ENCODE measurements at regions not wholly inside any gene's neighbourhood (a gene's known extent, or its start where the extent isn't known, plus 50 kb on each side); places are given as distances from the start of the nearest gene placed in this dataset.

DNA sequence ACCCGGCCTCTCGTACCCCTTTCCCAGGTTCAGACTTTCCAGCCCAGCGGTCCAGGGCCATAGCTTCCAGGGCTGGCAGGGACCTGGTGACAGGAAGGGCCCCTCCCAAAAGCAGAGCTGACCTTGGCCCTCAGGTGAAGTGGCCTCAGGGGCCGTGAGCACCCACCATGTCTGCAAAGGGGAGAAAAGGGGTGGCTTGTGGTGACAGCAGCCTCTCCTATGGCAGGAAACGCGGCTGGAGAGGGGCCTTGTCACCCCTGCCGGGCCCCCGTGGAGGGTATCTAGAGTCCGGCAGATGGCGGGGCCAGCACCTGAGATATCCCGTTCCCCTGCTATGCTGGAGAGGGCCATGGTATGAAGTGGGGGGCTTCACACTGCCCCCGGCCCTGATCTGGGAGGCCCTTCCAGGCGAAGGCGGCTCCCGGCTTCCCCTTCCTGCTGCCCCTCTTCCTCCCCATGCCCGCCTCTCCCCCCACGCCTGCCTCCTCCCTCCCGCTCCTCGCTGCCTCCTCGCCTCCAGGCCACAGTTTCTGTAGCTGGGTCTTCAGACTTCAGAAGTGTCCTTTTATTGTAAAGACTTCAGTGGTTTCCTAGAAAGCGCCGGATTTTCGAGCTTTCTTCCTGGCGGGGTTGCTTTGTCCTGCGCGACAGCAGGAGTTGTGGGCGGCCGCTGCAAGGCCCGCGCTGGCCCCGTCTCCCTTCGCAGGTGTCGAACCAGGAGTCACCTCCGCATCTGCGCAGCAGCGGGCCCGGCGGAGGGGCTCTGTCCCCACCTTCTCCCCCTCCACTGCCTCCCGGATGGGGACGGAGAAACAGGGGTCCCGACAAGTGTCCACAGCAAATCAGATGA lies 240.5 kb upstream of the MYT1L start:
- no peak for DNase-seq (ENCODE audit: low read depth)

DNA sequence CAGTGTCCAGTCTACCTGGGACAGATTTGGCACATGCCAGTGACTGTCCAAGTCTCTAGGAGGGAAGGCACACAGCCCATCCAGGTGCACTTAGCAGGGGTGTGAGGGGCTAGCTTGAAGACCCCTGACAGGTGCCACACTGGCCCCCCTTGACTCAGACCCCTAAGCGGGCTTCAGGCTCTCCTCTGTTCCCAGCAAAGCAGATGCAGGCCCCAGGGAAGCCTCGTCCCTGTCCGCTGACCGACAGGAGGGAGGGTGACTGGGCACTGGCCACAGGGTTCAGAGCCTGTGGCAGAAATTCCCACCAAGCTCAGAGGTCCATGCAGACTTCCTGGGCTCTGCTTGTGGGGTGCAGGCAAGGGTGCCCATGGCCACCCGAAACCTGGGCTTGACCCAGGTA lies 239.8 kb upstream of the MYT1L start:
- DNase-seq (ENCODE audit: low read depth): no peak

DNA sequence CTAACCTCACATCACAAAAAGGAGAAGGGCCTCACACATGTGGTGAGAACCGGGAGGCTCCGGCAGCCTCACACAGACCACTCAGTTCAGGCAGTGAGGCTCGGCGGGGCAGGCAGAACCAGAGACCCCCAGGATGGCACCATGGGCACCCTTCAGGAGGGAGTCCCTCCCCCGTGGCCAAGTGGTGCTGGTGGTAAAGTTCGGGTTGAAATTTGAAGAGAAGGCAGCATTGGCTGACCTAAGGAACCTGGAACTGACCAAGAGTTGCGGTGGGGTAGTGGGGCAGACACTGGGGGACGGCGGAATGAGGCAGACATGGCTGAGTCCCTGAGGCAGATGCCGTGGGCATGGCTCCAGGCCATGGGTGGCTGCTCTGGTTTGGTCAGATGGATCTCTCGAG lies 239.3 kb upstream of the MYT1L start:
- no peak for DNase-seq (ENCODE audit: low read depth)

DNA sequence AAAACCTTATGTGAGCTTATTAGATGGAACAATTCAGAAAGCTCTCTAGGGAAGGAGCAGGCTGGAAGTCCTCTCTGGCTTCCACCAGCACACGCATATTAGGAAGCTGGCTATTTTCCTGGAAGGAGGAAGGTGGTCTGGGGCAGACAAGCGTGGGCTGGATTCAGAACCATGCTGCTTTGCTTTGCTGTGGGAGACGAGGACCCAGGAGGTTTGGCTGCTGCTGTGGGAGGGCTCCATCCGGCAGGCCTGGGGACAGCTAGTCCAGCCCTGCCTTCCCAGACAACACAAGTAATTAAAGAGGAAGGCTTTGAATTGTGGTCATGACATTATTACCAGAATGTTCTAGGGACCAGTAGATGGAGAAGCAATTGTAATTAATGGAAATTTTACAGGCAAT lies 238.8 kb upstream of the MYT1L start:
- DNase-seq (ENCODE audit: low read depth): no peak

DNA sequence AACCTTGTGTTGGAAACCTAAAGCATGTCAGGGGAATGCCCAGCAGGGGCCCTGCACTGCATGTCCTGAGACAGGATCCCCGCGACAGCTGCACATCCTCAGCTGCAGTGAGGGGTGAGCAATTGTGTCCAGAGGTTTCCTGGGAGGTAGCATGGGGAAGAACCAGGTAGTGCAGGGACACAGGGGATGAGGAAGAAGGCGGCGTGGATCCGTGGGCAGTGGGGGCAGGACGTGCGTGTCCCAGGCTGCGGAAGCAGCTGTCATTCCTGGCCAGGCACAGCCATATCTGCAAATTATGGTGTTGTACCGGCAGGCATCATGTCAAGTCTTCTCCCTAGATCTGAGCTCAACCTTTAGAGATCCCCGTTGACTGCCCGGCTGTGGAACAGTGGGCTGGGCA lies 238.2 kb upstream of the MYT1L start:
- no peak for DNase-seq (ENCODE audit: low read depth)

DNA sequence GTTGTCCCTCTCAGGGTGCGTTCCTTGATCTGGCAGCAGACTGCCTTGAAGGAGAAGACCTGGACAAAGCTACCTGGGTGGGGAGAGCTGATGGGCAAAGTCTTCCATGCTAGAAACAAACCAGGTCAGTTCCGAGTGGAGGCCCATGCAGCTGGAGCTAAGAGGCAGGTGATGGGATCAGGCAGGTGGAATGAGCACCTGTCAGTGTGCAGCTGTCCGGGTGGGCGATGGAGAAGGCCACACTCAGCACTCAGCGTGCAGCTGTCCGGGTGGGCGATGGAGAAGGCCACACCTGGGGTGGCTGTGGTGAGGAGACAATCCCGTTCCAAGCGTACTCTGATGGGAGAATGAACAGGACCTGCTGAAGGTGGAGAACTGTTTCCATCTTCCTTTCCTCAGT lies 237.3 kb upstream of the MYT1L start:
- no peak for DNase-seq (ENCODE audit: low read depth)

DNA sequence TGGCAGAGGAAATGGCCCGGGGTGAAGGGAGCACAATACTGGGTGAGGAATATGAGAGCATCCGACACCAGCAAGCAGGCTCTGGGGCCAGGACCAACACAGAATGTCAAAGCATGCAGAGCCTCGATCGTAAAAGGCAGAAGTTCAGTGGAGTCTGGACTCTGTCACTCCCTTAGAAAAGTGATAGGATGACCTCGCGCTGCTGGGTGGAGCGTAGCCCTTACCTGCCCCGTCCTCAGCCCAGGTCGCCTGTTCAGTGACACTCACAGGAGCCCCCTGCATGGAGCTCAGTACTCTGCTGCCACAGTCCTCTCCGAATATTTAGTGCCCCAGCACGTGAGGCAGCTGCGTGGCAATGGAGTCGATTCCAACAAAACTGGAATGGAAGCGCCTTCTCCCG lies 236.7 kb upstream of the MYT1L start:
- DNase-seq (ENCODE audit: low read depth): no peak

DNA sequence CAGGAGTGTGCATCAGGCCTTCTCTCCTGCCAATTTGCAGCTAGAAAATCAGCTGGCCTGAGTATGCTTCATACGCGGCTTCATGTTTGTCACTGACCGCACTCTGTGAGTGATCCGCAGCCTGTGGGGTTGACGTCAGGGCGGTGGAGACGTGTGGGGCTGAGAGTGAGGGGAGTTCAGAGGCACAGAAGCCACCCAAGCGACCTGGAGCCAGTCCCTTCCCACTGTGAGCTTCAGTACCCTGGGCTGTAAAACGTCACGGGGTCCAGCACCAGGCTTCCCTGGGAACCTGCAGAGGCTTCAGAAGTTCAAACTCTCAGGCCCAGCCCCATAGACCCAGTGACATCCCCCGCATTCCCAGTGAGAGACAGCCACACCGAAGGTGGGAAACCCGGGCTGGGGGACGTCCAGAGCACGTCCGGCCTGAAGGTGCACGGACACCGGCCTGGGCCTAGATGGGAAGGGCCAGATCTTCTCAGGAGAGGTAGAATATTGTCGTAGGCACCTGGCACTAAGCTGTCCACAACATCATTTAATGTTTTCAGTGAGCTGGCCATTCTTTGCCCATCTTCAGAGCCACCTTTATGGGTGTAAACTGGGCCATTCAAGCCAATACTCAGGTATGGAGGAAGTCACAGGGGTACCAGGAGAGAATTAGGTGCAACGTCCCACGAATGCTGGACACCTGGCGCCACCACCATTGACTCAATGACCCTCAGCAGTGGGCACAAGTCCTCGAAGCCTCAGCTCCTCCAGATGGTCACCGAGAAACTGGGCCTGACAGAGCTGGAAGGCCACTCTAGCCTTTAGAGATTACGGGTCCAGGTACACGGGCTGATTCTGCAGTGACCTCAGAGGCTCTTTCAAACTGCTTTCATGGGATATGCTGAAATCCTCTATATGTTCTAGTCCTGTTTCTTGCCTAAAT lies 235.6 kb upstream of the MYT1L start:
- DNase-seq (ENCODE audit: low read depth): no peak

DNA sequence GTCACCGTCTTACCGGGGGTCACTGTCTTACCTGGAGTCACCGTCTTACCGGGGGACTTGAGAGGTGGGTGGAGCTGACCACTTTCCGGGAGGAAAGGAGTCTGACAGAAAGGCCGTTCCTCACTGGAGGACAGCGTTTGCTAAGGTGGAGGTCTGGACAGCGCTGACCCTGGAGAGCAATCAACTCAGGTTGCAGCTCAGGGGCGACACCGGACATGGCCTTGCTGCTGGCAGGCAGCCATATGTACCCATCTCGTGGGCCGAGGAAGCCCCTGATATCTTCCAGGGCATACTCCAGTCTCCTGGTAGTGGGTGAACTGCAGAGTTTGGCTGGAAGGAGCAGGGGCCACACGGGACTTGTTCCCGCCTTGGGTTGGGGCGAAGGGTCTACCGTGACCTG lies 234.6 kb upstream of the MYT1L start:
- no peak for DNase-seq (ENCODE audit: low read depth)

DNA sequence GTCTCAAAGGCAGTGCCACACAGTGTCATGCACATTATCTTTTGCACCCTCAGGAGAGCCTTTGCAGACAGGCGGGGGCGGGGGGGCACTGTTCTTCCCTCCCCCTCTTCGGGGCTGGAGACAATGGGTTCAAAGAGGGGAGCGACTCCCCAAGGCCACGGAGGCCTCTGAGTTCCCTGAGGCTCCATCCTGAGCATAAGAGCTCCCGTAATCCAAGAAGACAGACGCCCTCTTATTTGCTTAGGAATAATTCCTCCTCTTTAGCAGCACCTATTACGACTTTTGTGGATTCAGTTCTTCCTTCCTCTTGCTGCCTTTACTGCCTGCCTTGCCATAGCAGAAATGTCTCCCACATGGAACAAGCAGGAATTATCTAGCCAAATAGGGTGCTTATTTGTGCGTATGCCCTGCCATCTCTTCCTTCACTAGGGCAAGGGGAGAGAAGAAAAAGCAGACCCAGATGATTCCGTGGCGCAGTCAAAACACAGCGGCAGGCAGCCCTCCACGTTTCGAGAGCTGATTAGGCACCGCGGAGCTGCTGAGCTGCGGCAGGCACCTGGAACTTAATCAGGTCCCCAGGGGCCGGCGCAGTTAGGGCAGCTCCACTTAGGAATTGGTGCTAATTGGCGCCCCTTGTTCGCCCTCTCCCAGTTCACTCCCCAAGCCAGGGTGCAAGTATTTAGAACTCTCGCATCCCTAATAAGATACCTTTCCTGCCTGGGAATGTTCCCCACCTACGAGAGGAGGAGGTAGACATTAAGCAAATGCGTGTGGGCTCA lies 233.4 kb upstream of the MYT1L start:
- no peak for DNase-seq (ENCODE audit: low read depth)

DNA sequence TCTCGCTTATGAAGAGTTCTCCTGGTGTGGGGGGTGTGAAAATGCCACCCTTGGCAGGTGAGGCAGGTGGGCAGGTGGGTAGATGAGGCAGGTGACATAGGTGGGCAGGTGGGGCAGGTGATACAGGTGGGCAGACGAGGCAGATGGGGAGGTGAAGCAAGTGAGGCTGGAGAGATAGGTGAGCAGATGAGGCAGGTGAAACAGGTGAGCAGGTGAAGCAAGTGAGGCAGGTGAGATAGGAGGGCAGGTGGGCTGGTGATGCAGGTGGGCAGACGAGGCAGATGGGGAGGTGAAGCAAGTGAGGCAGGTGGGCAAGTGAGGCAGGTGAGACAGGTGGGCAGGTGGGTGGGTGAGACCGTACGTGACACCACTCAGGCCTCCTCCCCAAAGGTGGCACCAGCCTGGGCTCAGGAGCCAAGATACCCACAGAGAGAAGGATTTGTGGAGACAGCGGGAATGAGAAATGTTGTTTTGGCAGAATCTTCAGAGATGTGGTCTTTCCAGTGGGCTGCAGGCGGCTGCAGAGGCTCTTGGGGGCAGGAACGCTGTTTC lies 232.3 kb upstream of the MYT1L start:
- DNase-seq (ENCODE audit: low read depth): no peak

DNA sequence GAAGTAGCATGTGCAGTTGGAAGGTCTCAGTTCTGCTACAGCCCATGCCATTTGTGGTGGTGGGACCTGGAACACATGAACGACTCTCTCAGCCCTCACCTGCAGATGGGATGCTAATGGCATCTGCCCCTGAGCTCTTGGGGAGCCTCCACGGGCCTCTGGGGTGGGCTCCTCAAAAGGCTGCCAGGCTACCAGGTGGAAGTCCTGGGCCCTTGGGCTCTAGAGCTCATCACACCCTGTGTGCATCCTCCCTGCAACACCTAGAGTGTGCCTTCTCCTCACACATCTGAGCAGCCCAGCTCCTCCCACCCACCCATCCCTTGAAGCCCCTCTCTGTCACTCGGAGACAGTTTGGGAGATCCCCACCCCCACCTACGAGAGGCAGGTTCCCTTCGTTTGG lies 231.8 kb upstream of the MYT1L start:
- no peak for DNase-seq (ENCODE audit: low read depth)

DNA sequence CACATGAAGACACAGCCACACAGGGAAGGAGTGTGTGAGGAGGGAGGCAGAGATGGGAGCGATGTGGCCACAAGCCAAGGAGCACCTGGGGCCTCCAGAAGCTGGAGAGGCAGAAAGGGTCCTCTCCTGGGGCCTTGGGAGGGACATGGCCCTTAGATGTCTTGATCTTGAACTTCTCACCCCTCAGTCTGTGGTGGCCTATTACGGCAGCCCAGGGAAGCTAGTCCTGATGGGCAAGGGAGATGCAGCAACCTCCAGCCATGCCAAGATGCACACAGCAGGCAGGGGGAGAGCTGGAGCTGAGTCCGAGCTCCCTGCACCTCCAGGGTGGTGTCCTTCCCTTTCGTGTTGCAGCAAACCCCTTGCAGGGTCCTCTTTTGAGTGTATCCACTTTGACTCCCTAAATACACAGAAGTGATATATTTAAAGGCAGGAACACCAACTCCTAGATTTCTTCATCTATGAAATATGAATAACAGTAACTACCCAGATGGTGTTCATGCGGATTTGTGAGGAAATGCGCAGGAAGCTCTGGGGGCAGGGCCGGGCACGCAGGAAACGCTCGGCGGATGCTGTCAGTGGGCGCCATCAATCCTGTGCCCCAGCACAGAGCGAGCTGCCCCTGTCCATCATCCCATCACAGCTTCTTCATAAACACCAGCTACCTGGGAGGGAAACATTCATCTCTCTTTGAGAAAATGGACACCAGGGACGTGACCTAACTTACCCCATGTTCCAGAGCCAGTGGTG lies 230.4 kb upstream of the MYT1L start:
- no peak for DNase-seq (ENCODE audit: low read depth)

DNA sequence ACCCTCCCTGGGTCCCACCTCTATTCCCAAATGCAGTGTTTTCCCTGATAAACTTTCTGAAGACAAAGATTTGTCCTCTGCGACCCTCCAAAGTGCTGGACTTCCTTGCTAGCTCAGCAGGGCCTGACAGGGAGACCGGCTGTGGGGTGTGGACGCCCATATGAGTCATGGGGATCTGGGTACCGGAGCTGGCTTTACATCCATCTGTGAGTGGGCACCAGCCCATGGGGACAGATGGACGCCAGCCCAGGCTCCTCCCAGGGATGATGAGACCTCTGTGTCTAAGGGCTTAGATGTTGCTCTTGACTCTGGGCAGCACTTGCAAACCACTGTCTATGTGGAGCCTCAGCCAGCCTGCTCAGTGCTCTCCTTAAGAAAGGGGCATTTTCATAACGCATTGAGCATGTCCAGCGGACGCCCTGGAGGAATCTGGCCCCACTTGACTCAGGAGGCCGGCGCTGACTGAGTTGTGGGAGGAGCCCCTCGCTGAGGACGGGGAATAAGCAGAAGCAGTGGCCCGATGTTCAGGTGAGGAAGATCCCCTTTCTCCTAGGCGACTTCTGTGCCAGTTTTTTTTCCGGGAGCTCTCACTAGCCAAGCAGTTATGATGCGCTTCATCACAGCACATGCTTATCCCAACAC lies 229.4 kb upstream of the MYT1L start:
- no peak for DNase-seq (ENCODE audit: low read depth)

DNA sequence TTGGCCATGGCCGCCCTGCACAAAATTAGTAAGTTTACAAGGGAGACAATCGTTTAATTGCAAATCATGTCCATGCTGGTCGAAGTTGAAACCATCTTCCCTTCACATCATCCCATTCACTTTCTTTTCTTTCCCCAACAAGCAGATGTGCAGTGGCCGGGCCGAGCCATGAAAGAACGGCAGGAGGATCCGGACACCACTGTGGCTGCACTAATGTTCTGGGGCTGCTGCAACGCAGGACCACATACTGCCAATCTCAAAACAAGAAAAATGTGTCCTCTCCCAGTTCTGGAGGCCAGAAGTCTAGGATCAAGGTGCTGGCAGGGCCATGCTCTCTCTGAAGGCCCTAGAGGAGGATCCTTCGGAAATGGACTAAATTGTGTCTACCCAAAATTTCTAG lies 227.4 kb upstream of the MYT1L start:
- DNase-seq (ENCODE audit: low read depth): no peak

DNA sequence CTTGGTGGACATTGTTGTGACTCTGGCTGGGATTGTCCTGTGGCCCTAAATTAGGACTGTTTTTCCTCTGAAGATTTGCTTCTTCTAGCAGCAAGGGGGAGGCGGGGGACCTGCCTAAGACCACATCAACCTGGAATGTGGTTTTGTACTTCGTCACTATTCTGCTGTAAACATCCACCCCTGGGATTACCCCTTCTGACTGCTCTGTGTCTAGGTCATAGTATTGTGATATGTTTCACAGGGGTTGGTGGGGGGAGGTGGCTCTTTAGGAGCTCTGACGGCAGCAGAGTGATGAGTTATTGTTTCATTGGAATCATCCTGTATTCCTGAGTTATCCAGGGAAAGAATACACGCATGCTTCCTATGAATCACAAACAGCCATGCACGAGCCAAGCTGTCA lies 226.4 kb upstream of the MYT1L start:
- no peak for DNase-seq (ENCODE audit: low read depth)

DNA sequence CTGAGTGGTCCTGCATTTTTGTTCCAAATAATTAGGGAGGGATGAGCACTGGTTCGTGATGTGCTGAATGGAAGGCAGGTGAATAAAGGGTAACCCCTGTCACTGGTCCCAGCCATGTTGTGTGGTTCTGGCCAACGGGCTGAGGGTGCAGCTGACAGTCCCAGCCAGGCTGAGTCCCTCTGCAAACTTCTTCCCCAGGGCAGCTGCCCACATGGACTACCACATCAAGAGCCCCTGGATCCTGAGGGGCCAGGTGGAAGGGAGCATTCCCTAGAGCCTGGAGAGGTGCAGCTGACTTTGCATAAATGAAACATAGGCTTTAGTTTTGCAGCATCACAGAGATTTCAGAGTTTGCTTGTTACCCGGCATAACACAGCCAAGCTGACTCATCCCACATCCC lies 219.8 kb upstream of the MYT1L start:
- DNase-seq (ENCODE audit: low read depth): no peak

DNA sequence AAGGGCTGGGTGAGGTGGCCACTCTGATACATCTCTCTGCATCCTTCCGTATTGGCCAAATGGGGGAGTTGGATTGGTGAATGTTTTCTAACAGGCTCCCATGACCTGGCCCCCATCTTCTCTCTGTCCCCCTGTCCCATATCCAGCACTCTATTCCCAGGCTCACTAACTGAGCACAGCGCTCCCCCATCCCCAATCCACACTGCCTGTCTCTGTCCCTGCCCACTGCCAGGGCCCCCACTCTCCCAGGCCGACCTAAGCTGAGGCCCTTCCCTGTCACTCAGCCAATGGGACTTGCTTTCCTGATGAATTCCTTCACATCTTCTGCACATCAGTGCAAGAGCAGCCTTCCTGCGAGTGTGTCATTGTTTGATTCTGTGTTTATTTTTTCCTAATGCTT lies 216.8 kb upstream of the MYT1L start:
- DNase-seq (ENCODE audit: low read depth): no peak

DNA sequence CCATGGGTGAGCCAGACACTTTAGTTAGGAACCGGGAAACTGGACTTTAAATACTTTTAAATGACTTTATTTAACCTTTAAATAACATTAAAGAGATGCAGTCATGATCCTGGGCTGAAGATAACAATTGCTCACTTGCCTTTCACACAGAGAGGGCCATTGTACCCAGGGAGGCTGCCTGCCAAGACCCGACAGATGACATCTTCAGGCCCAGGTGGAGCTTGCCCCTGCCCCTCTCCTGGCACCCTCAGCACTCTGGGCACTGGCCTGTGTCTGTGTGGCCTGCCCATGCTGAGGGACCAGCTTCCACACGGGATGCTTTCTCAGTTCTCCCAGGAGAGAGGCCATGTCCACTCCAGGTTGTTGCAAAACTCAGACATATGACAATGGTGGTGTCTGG lies 216.4 kb upstream of the MYT1L start:
- no peak for DNase-seq (ENCODE audit: low read depth)

DNA sequence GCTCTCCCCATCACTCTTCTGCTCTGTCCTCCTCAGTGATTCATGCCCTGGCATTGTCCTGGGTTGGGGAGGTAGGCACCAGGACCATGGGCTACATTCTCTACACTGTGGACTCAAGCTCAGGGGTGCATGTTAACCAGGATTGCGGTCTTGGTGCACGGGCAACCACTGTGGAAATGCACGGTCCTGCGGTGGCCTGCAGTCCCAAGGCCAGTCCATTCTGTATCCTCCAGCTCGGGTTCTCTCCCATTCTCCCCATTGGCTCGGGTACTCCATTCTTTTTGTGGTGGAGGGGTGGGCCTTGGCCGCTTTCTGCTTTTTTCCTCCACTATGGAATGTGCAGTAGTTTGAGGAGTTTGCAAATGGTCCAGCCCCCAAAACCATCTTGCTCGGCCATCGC lies 215.0 kb upstream of the MYT1L start:
- no peak for DNase-seq (ENCODE audit: low read depth)
